ENCODE measurements at regions not wholly inside any gene's neighbourhood (a gene's known extent, or its start where the extent isn't known, plus 50 kb on each side); places are given as distances from the start of the nearest gene placed in this dataset.

DNA sequence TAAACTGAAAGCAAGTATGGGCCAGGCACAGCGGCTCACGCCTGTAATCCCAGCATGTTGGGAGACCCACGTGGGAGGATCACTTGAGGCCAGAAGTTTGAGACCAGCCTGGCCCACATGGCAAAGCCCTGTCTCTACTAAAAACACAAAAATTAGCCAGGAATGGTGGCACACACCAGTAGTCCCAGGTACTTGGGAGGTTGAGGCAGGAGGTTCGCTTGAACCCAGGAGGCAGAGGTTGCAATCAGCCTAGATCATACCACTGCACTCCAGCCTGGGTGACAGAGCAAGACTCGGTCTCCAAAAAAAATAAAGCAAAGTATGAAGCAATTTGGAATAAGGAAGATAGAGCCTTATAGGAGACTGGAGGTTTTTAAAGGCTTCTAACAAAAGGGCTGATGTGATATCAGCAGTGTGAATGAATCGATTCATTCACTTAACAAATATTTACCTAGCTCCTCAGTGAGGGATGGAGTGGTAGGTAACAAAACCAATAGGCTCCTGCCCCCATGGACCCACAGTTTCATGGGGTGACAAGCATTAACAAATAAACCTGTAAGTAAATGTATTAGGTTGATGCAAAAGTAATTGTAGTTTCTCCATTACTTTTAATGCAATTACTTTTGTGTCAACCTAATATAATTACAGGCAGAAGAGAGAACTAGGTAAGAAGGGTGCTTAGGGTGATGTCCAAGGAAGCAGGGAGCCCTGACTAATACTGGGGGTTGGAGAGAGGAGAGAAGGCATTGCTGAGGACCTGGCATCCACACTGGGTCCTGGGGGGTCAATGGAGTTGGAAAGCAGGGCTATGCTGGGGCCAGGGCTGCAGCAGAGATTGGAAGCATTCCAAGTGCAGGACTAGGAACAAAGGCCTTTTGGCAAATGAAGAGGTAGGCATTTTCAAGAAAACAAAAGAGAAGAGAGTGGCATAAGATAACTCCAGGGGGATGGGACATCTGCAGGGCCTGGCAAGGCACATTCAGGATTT lies 195.4 kb upstream of the ARL4C start:
- H3K4me1 ChIP-seq (ENCODE audit: control insufficient read depth, extremely low read depth, insufficient read depth, low read length) = peaks cover 28% of the 10 kb centered on the region
- no peaks in the 10 kb centered on the region for H3K9me1 ChIP-seq (ENCODE audit: control insufficient read depth, extremely low read depth, insufficient read depth, low read length)
- H3K9me3 ChIP-seq (ENCODE audit: control insufficient read depth, low read depth, low read length) = peaks cover 12% of the 10 kb centered on the region
- TF ChIP-seq EZH2 (IDR thresholded peaks at IDR 0.05; ENCODE audit: low read length) = no peak
- TF ChIP-seq, protein P1, sequence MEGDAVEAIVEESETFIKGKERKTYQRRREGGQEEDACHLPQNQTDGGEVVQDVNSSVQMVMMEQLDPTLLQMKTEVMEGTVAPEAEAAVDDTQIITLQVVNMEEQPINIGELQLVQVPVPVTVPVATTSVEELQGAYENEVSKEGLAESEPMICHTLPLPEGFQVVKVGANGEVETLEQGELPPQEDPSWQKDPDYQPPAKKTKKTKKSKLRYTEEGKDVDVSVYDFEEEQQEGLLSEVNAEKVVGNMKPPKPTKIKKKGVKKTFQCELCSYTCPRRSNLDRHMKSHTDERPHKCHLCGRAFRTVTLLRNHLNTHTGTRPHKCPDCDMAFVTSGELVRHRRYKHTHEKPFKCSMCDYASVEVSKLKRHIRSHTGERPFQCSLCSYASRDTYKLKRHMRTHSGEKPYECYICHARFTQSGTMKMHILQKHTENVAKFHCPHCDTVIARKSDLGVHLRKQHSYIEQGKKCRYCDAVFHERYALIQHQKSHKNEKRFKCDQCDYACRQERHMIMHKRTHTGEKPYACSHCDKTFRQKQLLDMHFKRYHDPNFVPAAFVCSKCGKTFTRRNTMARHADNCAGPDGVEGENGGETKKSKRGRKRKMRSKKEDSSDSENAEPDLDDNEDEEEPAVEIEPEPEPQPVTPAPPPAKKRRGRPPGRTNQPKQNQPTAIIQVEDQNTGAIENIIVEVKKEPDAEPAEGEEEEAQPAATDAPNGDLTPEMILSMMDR (optimal IDR thresholded peaks at IDR 0.05 in 1 of 3, IDR thresholded peaks at IDR 0.05 in 1 of 3, conservative IDR thresholded peaks at IDR 0.05 in 1 of 3; ENCODE audit: extremely low read depth in 1 of 3, insufficient read depth in 2 of 3, low read length in 3 of 3) = no peak
- peak overlapping the region; percentile 43 for H3K4me2 ChIP-seq (ENCODE audit: control insufficient read depth, extremely low read depth, insufficient read depth, low read depth, low read length)
- no peak overlapping the region for H3K4me3 ChIP-seq (ENCODE audit: control insufficient read depth in 2 of 3, extremely low read depth in 1 of 3, insufficient read depth in 2 of 3, low read depth in 1 of 3, low read length in 3 of 3)
- no peak overlapping the region for H3K9ac ChIP-seq (ENCODE audit: control insufficient read depth, extremely low read depth, insufficient read depth, low read length)
- H3K27ac ChIP-seq (ENCODE audit: control insufficient read depth, insufficient read depth, low read length) = no peak overlapping the region
- dilution Hi-C loops (cut with MboI; ENCODE audit: extremely low pct_ligation_motif_present, low sequenced_read_pairs) = no loop called here
- FAIRE-seq = no peak
- H3K79me2 ChIP-seq (ENCODE audit: control insufficient read depth, insufficient read depth, low read length) = no peaks in the 10 kb centered on the region
- H2AFZ ChIP-seq (ENCODE audit: control insufficient read depth, low read length) = peak overlapping the region; percentile 28
- H3K36me3 ChIP-seq (ENCODE audit: control insufficient read depth in 2 of 2, extremely low read depth in 1 of 2, insufficient read depth in 2 of 2, low read length in 2 of 2) = no peaks in the 10 kb centered on the region
- no peak for DNase-seq (ENCODE audit: low read depth, low spot score)
- H4K20me1 ChIP-seq (ENCODE audit: control insufficient read depth, extremely low read depth, insufficient read depth, low read length) = no peaks in the 10 kb centered on the region
- H3K27me3 ChIP-seq (ENCODE audit: control insufficient read depth, extremely low read depth, insufficient read depth, low read length) = no peaks in the 10 kb centered on the region

DNA sequence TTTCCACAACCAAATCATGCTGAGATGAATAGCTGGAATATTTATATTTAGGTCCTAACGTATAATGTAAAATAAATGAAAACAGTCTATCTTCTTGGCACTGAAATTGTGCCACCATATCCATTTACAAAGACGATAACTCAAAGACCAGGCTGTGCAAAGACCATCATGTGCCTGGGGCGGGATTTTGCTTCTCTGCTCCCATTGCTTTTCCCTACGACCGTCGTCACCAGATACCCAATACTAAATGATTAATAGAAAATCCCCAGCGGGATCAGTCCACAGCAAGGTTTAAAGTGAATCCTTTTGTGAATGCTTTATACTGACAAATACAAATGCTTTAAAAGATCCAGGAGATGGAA lies 194.3 kb upstream of the ARL4C start:
- no peak overlapping the region for H3K9ac ChIP-seq (ENCODE audit: control insufficient read depth, extremely low read depth, insufficient read depth, low read length)
- H3K9me3 ChIP-seq (ENCODE audit: control insufficient read depth, low read depth, low read length) = peaks cover 5% of the 10 kb centered on the region
- no peaks in the 10 kb centered on the region for H4K20me1 ChIP-seq (ENCODE audit: control insufficient read depth, extremely low read depth, insufficient read depth, low read length)
- H3K79me2 ChIP-seq (ENCODE audit: control insufficient read depth, insufficient read depth, low read length) = no peaks in the 10 kb centered on the region
- FAIRE-seq (no peak), DNase-seq (ENCODE audit: low read depth, low spot score) (no peak)
- H3K4me1 ChIP-seq (ENCODE audit: control insufficient read depth, extremely low read depth, insufficient read depth, low read length) = peaks cover 38% of the 10 kb centered on the region
- dilution Hi-C loops (cut with MboI; ENCODE audit: extremely low pct_ligation_motif_present, low sequenced_read_pairs) = no loop called here
- no peak overlapping the region for H3K4me3 ChIP-seq (ENCODE audit: control insufficient read depth in 2 of 3, extremely low read depth in 1 of 3, insufficient read depth in 2 of 3, low read depth in 1 of 3, low read length in 3 of 3)
- no peaks in the 10 kb centered on the region for H3K9me1 ChIP-seq (ENCODE audit: control insufficient read depth, extremely low read depth, insufficient read depth, low read length)
- no peak overlapping the region for H3K27ac ChIP-seq (ENCODE audit: control insufficient read depth, insufficient read depth, low read length)
- H3K36me3 ChIP-seq (ENCODE audit: control insufficient read depth in 2 of 2, extremely low read depth in 1 of 2, insufficient read depth in 2 of 2, low read length in 2 of 2) = no peaks in the 10 kb centered on the region
- peak overlapping the region; percentile 43 for H3K4me2 ChIP-seq (ENCODE audit: control insufficient read depth, extremely low read depth, insufficient read depth, low read depth, low read length)
- H2AFZ ChIP-seq (ENCODE audit: control insufficient read depth, low read length) = peak overlapping the region; percentile 28
- H3K27me3 ChIP-seq (ENCODE audit: control insufficient read depth, extremely low read depth, insufficient read depth, low read length) = no peaks in the 10 kb centered on the region
- TF ChIP-seq, protein P1 (optimal IDR thresholded peaks at IDR 0.05 in 1 of 3, IDR thresholded peaks at IDR 0.05 in 1 of 3, conservative IDR thresholded peaks at IDR 0.05 in 1 of 3; ENCODE audit: extremely low read depth in 1 of 3, insufficient read depth in 2 of 3, low read length in 3 of 3) = no peak
- no peak for TF ChIP-seq EZH2 (IDR thresholded peaks at IDR 0.05; ENCODE audit: low read length)

Measured in keratinocyte (primary cell).